GM12892 (cell line): ENCODE measurements at regions not wholly inside any gene's neighbourhood (a gene's known extent, or its start where the extent isn't known, plus 50 kb on each side); places are given as distances from the start of the nearest gene placed in this dataset.

Source experiments
- POLR2A ChIP-seq: IDR thresholded peaks from 2 replicates; pipeline ENCODE4 v1.6.1; 2011; ENCODE audit warnings: low read depth, low read length, control low read depth
- POLR2AphosphoS5 ChIP-seq: IDR thresholded peaks from 2 replicates; pipeline ENCODE4 v1.6.1; 2011; ENCODE audit warnings: low read depth, low read length, control low read depth
- TAF1 ChIP-seq: IDR thresholded peaks from 2 replicates; pipeline ENCODE4 v1.6.1; 2011; ENCODE audit warnings: low read depth, mild to moderate bottlenecking, control low read depth, low read length, borderline replicate concordance

DNA sequence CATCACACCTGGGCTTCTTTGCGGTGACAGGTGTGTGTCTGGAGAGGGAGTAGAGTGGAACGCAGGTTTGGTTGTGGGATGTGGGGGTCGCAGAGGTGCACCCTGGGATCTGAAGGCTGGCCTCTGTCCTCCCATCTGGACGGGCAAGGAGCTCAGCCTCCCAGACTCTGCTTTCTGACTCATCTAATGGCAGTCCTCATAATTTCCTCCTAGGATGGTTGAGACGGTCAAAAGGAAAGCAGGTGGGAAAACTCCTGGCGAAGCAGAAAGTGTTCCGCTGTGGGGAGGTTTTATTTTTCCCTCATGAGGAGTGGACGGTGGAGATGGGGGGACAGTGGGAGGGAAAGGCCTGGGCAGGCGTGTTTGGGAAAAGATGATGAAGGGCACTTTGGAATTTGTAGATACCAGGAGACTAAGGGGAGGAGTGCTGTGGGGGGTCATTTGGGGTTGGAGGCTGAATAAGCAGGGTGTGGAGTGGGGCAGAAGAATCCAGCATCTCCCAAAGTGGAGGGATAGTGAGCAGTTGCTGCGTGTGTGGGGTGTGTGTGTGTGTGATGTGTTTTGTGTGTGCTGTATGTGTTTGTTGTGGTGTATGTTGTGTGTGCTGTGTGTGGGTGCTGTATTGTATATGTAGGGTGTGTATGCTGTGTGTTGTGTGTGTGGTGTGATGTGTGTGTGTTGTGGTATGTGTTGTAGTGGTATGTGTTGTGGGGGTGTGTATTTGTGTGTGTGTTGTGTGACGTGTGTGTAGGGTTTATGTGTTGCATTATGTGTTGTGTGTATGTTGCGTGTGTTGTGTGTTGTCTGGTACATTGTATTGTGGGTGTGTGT, 97.2 kb upstream of the PODXL start:
- TF ChIP-seq POLR2AphosphoS5 (no peak), POLR2A (no peak), TAF1 (no peak)
